ENCODE measurements at regions not wholly inside any gene's neighbourhood (a gene's known extent, or its start where the extent isn't known, plus 50 kb on each side); places are given as distances from the start of the nearest gene placed in this dataset.
"Not testable (repeated sequence)": the region's sequence is repeated elsewhere in the genome, so short reads cannot be mapped to it uniquely, and the experiment has no call there.

DNA sequence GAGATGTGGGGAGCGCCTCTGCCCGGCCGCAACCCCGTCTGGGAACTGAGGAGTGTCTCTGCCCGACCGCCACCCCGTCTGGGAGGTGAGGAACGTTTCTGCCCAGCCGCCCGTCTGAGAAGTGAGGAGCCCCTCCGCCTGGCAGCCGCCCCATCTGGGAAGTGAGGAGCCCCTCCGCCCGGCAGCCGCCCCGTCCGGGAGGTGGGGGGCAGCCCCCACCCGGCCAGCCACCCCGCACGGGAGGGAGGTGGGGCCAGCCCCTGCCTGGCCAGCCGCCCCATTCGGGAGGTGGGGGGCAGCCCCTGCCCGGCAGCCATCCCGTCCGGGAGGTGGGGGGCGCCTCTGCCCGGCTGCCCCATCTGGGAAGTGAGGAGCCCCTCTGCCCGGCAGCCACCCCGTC, 137.7 kb downstream of the KBTBD2 start:
- not testable (repeated sequence) for H3K27ac Mint-ChIP-seq, DNase-seq

DNA sequence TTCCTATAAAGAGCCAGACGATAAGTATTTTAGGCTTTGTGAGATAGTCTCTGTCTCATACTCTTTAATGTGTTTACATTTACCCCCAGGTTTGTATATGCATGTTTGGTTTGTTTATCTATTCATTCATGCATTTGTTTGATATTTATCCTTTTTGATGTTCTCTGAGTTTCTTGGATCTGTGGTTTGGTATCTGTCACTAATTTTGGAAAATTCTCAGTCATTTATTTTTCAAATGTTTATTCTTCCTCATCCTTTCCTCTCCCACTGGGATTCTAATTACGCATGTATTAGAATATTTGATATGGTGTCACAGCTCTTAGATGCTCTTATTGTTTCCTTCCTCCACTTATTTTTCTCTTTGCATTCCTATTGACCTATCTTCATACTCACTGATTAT, 143.2 kb downstream of the KBTBD2 start:
- H3K36me3 Mint-ChIP-seq; H3K4me1 Mint-ChIP-seq; H3K9me3 Mint-ChIP-seq (ENCODE audit: low read depth); H3K4me3 Mint-ChIP-seq; DNase-seq; ATAC-seq; CTCF ChIA-PET; H3K27ac Mint-ChIP-seq: not testable (repeated sequence)
- peaks cover 24% of the 10 kb centered on the region for H3K27me3 Mint-ChIP-seq

More for the DNA sequence above, 137.7 kb downstream of the KBTBD2 start:
- H3K4me1 Mint-ChIP-seq; CTCF ChIA-PET; H3K9me3 Mint-ChIP-seq (ENCODE audit: low read depth); ATAC-seq; H3K4me3 Mint-ChIP-seq; H3K36me3 Mint-ChIP-seq: not testable (repeated sequence)
- H3K27me3 Mint-ChIP-seq, result peaks cover 10% of the 10 kb centered on the region

DNA sequence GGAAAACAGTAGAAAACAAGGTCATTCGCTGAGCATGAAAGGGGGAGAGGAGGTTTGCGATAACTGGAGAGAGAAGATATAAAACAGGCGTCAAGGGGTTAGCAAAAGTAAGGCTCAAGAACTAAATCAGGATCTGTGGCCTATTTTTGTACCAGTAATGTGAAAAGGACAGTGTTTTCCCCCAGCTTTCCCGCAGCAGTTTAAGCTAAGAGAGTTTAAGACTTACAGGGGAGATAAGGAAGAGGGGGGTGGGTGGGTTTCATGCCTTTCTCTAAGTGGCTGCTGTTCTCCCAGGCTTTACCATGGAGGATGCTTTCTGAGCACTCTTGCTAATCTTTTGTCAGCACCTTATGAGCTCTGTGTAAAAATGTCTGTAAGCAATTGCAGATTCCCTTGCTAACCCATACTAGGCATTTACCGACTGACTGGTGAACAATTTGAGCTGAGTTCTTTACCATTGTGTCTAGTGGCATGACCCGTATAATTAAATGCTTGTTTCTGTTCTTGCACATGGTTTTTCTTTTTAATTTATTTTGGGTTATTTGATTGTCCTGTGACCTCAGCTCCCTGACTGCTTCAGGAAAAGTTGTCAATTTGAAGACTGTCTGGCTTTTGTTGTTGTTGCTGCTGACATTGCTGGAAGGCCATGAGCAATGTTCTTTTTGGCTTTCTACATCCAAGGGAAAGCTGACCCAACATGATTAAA, 144.0 kb downstream of the KBTBD2 start:
- DNase-seq; H3K27ac Mint-ChIP-seq; H3K9me3 Mint-ChIP-seq (ENCODE audit: low read depth); CTCF ChIA-PET; ATAC-seq; H3K4me1 Mint-ChIP-seq; H3K4me3 Mint-ChIP-seq; H3K36me3 Mint-ChIP-seq: not testable (repeated sequence)
- H3K27me3 Mint-ChIP-seq, result peaks cover 24% of the 10 kb centered on the region

DNA sequence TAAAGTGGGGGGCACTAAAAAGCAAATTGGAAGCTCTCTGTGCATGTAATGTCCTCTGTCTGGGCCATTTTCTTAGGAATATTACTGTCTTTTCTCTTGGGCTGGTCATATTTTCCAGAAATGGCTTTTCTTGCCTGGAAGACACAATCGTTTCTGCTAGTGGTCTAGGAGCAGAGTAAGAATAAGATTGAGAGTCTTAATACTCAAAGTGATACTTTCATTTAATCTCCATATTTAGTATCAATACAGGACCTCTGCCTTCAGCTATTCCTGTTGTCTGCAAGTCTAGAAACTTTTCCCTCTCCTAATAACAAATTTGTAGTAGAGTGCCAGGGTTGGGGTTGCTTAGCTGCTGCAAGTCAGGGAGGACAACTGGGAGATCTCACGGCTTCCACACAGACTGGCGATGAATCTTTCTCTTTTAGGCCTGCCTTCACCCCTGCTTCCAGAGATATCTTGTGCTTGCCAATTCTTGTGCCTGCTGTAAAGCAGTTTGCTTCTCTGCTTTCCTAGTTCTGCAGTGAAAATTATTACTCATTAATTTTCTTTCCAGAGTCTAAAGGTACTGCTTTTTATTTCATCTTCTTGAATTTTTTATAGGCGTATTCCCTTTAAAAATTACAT, 149.6 kb downstream of the KBTBD2 start:
- CTCF ChIA-PET; DNase-seq; H3K36me3 Mint-ChIP-seq; H3K9me3 Mint-ChIP-seq (ENCODE audit: low read depth); H3K27ac Mint-ChIP-seq; H3K4me3 Mint-ChIP-seq; H3K4me1 Mint-ChIP-seq: not testable (repeated sequence)
- H3K27me3 Mint-ChIP-seq, result peaks cover 12% of the 10 kb centered on the region
- peak; percentile 42 for ATAC-seq

- peaks cover 13% of the 10 kb centered on the region for H3K27me3 Mint-ChIP-seq
- H3K9me3 Mint-ChIP-seq (ENCODE audit: low read depth); H3K4me3 Mint-ChIP-seq; H3K36me3 Mint-ChIP-seq; ATAC-seq; H3K27ac Mint-ChIP-seq; DNase-seq; H3K4me1 Mint-ChIP-seq; CTCF ChIA-PET: not testable (repeated sequence)
These were observed 151.8 kb downstream of the KBTBD2 start for GRCh38 chr7:32739749-32740148.

DNA sequence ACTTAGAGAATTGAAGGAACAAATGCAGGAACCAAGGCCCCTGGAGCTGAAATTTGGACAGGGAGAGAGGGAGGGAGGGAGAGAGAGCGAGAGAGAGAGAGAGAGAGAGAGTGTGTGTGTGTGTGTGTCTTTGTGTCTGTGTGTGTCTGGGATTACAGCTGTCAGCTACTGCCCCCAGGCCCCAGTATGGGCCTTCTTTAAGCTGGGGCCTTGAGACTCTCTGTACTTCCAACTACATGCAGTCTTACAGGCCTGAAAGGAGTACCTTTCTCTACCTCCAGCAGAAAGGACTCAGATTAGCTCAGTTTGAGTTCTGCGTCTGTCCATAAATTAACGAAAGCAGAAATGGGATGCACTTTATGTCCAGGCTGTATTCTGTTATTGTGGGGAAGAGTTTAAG, 153.2 kb downstream of the KBTBD2 start:
- H3K27ac Mint-ChIP-seq; H3K9me3 Mint-ChIP-seq (ENCODE audit: low read depth); DNase-seq; H3K4me3 Mint-ChIP-seq; ATAC-seq; H3K4me1 Mint-ChIP-seq; CTCF ChIA-PET; H3K27me3 Mint-ChIP-seq; H3K36me3 Mint-ChIP-seq: not testable (repeated sequence)

GRCh38 chr7:32732767-32733166, 158.8 kb downstream of the KBTBD2 start:
- CTCF ChIA-PET; H3K4me3 Mint-ChIP-seq; H3K27ac Mint-ChIP-seq; H3K36me3 Mint-ChIP-seq; DNase-seq; H3K9me3 Mint-ChIP-seq (ENCODE audit: low read depth); ATAC-seq: not testable (repeated sequence)
- H3K27me3 Mint-ChIP-seq, result peaks cover 16% of the 10 kb centered on the region
- H3K4me1 Mint-ChIP-seq, result peaks cover 11% of the 10 kb centered on the region

GRCh38 chr7:32729335-32729675, 162.3 kb downstream of the KBTBD2 start:
- DNase-seq; H3K36me3 Mint-ChIP-seq; H3K9me3 Mint-ChIP-seq (ENCODE audit: low read depth); ATAC-seq; CTCF ChIA-PET; H3K27ac Mint-ChIP-seq; H3K4me3 Mint-ChIP-seq: not testable (repeated sequence)
- Mint-ChIP-seq H3K27me3 (peaks cover 25% of the 10 kb centered on the region), H3K4me1 (peaks cover 15% of the 10 kb centered on the region)

GRCh38 chr7:32728412-32729334, 162.9 kb downstream of the KBTBD2 start:
- H3K9me3 Mint-ChIP-seq (ENCODE audit: low read depth); H3K27ac Mint-ChIP-seq; H3K36me3 Mint-ChIP-seq: not testable (repeated sequence)
- CTCF ChIA-PET, result interaction anchor here (1.0 kb wide), 1 partner anchor 214 kb away, joined by 3 read pairs; no protein-coding TSS in a partner anchor
- Mint-ChIP-seq H3K27me3 (peaks cover 26% of the 10 kb centered on the region), H3K4me1 (peaks cover 15% of the 10 kb centered on the region), H3K4me3 (peak overlapping the region; percentile 70)
- peak; percentile 58 for DNase-seq
- ATAC-seq, result peak; percentile 79

GRCh38 chr7:32727483-32728411, 163.8 kb downstream of the KBTBD2 start:
- peak overlapping the region; percentile 24 for H3K27ac Mint-ChIP-seq
- ATAC-seq, result peak; percentile 72
- CTCF ChIA-PET, result interaction anchor here (1.0 kb wide), 1 partner anchor 215 kb away, joined by 3 read pairs; no protein-coding TSS in a partner anchor
- H3K36me3 Mint-ChIP-seq; H3K9me3 Mint-ChIP-seq (ENCODE audit: low read depth): not testable (repeated sequence)
- H3K4me3 Mint-ChIP-seq, result peak overlapping the region; percentile 70
- peaks cover 26% of the 10 kb centered on the region for H3K27me3 Mint-ChIP-seq
- DNase-seq, result peak; percentile 63
- H3K4me1 Mint-ChIP-seq, result peaks cover 15% of the 10 kb centered on the region

DNA sequence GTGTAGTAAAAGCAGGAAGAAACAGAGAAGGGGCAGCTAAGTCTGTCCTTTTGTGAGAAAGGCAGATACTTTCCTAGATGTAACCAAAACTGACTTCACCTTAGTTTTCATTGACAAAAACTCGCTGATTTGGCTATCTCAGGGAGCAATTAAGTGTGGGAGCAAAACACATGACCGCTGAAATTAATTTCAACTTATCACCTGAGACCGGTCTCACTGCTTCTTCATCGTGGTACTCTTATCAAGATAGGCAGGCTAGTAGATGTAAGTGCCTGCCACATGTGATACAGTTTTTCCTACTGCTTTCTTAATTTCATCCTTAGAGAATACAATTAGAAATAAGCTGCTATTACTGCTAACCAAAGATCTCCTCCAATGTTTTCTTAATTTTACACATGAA, 168.7 kb downstream of the KBTBD2 start:
- ATAC-seq; H3K36me3 Mint-ChIP-seq; H3K4me3 Mint-ChIP-seq; H3K4me1 Mint-ChIP-seq; H3K27ac Mint-ChIP-seq; CTCF ChIA-PET; DNase-seq; H3K9me3 Mint-ChIP-seq (ENCODE audit: low read depth): not testable (repeated sequence)
- peaks cover 20% of the 10 kb centered on the region for H3K27me3 Mint-ChIP-seq

- Mint-ChIP-seq H3K27ac (no peak overlapping the region), H3K9me3 (ENCODE audit: low read depth) (peaks cover 2% of the 10 kb centered on the region), H3K36me3 (no peaks in the 10 kb centered on the region), H3K4me1 (peaks cover 5% of the 10 kb centered on the region), H3K27me3 (no peaks in the 10 kb centered on the region), H3K4me3 (no peak overlapping the region)
- ATAC-seq, result no peak
- CTCF ChIA-PET, result no interaction called here
- no peak for DNase-seq
These were observed 197.4 kb downstream of the KBTBD2 start for GRCh38 chr7:32694182-32694581.

Data from activated CD8-positive, alpha-beta memory T cell treated with anti-CD3 and anti-CD28 coated beads, Interleukin-2, amount 10 ng/mL, durations not matched to agents 7 days and 5 days (primary cell).